Endothelial cell of umbilical vein (primary cell): ENCODE measurements at regions not wholly inside any gene's neighbourhood (a gene's known extent, or its start where the extent isn't known, plus 50 kb on each side); places are given as distances from the start of the nearest gene placed in this dataset.
"Not testable (repeated sequence)": the region's sequence is repeated elsewhere in the genome, so short reads cannot be mapped to it uniquely, and the experiment has no call there.

Source experiments
- BruUV-seq: library from RNA; stranded (reverse); fragments of 400-500 nt; replicated peaks from 2 replicates; lab custom pipeline; 2021; lab: Mats Ljungman, UMichigan
- CTCF ChIA-PET: fragments of 300-600, 350-600 bp; sonication (Branson Sonifier 250); formaldehyde crosslinking; loops from one replicate; lab custom pipeline; 2021; ENCODE audit warnings: antibody characterized with exemption, inconsistent platforms; lab: Charles Lee
- POLR2A ChIA-PET: fragments of 300-600, 350-600 bp; sonication (Branson Sonifier 250); formaldehyde crosslinking; loops from one replicate; lab custom pipeline; 2021; ENCODE audit warnings: antibody characterized with exemption, inconsistent platforms; lab: Charles Lee
- DNase-seq: peaks from one replicate; pipeline ENCODE4 v3.0.0-alpha.2; 2011; ENCODE audit warnings: low read depth, low spot score
- FAIRE-seq: peaks from 2 replicates; lab custom pipeline; 2011; peaks lifted over from hg19 to GRCh38; lab: Jason Lieb, UNC
- H2AFZ ChIP-seq: 2 replicates; pipeline ENCODE4 v1.6.0; 2012; ENCODE audit warnings: low read depth, low read length, control low read depth, inconsistent platforms
- H3K27ac ChIP-seq: 2 replicates; pipeline ENCODE4 v1.5.1; 2011; ENCODE audit warnings: low read depth, mild to moderate bottlenecking, control low read depth, low read length, moderate library complexity; ENCODE audit not compliant: insufficient read depth
- H3K27me3 ChIP-seq, 2 experiments: 2 replicates each; pipeline versions ENCODE4 v1.6.0 to v1.6.1; 2011; ENCODE audit warnings: low read length in 2 of 2, mixed read lengths in 1 of 2; ENCODE audit not compliant: control insufficient read depth in 2 of 2, insufficient read depth in 2 of 2
- H3K36me3 ChIP-seq, 2 experiments: 2 replicates in 1 of 2; 3 replicates in 1 of 2; pipeline ENCODE4 v1.5.1; 2011; ENCODE audit warnings: low read length in 2 of 2, mild to moderate bottlenecking in 1 of 2, moderate library complexity in 1 of 2; ENCODE audit not compliant: control insufficient read depth in 2 of 2, insufficient read depth in 2 of 2; ENCODE audit errors: extremely low read depth in 1 of 2
- H3K4me1 ChIP-seq: 3 replicates; pipeline ENCODE4 v1.5.1; 2011; ENCODE audit warnings: mild to moderate bottlenecking, low read length; ENCODE audit not compliant: control insufficient read depth, insufficient read depth; ENCODE audit errors: extremely low read depth
- H3K4me2 ChIP-seq: 2 replicates; pipeline ENCODE4 v1.6.1; 2011; ENCODE audit warnings: low read length, control low read depth, mixed read lengths; ENCODE audit not compliant: insufficient read depth
- H3K4me3 ChIP-seq, 3 experiments: fragments of 200-600 bp in 1 of 3; sonication (generic), shearing (Covaris generic) in 1 of 3; replicated peaks in 1 of 3; 2 replicates each; pipeline ENCODE4 v1.5.1; 2011 to 2016; ENCODE audit warnings: control low read depth in 3 of 3, low read length in 3 of 3, mild to moderate bottlenecking in 2 of 3, inconsistent platforms in 1 of 3, low read depth in 1 of 3, moderate library complexity in 1 of 3; ENCODE audit not compliant: insufficient read depth in 1 of 3
- H3K79me2 ChIP-seq: 2 replicates; pipeline ENCODE4 v1.6.0; 2012; ENCODE audit warnings: low read length, inconsistent platforms; ENCODE audit not compliant: control insufficient read depth, insufficient read depth
- H3K9ac ChIP-seq: replicated peaks from 2 replicates; pipeline ENCODE3; 2011; ENCODE audit warnings: low read length, control low read depth; ENCODE audit not compliant: insufficient read depth; ENCODE audit errors: extremely low read depth
- H3K9me1 ChIP-seq: replicated peaks from 3 replicates; pipeline ENCODE4 v1.6.0; 2011; ENCODE audit warnings: mild to moderate bottlenecking, low read length; ENCODE audit not compliant: control insufficient read depth, insufficient read depth; ENCODE audit errors: extremely low read depth
- H3K9me3 ChIP-seq: replicated peaks from 2 replicates; pipeline ENCODE4 v1.5.1; 2012; ENCODE audit warnings: low read length, inconsistent platforms; ENCODE audit not compliant: control insufficient read depth, insufficient read depth
- H4K20me1 ChIP-seq: replicated peaks from 2 replicates; pipeline ENCODE3; 2011; ENCODE audit warnings: mild to moderate bottlenecking, low read length; ENCODE audit not compliant: control insufficient read depth, insufficient read depth; ENCODE audit errors: extremely low read depth
- CTCF ChIP-seq, 2 donors: IDR thresholded peaks; 1 replicate in 1 of 2; 2 replicates in 1 of 2; pipeline ENCODE4 v1.5.1; 2011; ENCODE audit warnings: low read length in 2 of 2, mild to moderate bottlenecking in 2 of 2, moderate library complexity in 2 of 2, control low read depth in 1 of 2, inconsistent platforms in 1 of 2, low read depth in 1 of 2; ENCODE audit not compliant: insufficient read depth in 1 of 2; ENCODE audit errors: extremely low read depth in 1 of 2
- EZH2 ChIP-seq: IDR thresholded peaks from 2 replicates; pipeline ENCODE4 v1.6.1; 2012; ENCODE audit warnings: borderline replicate concordance, low read depth, mild to moderate bottlenecking, moderate library complexity, low read length, inconsistent platforms; ENCODE audit not compliant: severe bottlenecking
- FOS ChIP-seq: IDR thresholded peaks from 2 replicates; pipeline ENCODE4 v1.6.1; 2011; ENCODE audit warnings: mild to moderate bottlenecking, low read length, moderate library complexity, borderline replicate concordance; ENCODE audit not compliant: insufficient read depth
- GATA2 ChIP-seq: IDR thresholded peaks from 2 replicates; pipeline ENCODE4 v1.7.0; 2011; ENCODE audit warnings: low read depth, mild to moderate bottlenecking, moderate library complexity, mixed read lengths, low read length; ENCODE audit not compliant: insufficient read length, insufficient read depth
- JUN ChIP-seq: IDR thresholded peaks from 2 replicates; pipeline ENCODE4 v1.6.1; 2011; ENCODE audit warnings: borderline replicate concordance, low read depth; ENCODE audit not compliant: insufficient read length, insufficient read depth
- MAX ChIP-seq: IDR thresholded peaks from 2 replicates; pipeline ENCODE4 v1.6.1; 2011; ENCODE audit not compliant: insufficient read depth, insufficient read length
- MYC ChIP-seq: IDR thresholded peaks from one replicate; pipeline ENCODE4 v1.6.1; 2011; ENCODE audit warnings: mild to moderate bottlenecking, low read depth, low read length
- POLR2A ChIP-seq: IDR thresholded peaks from 2 replicates; pipeline ENCODE4 v1.6.1; 2012; ENCODE audit warnings: low read depth, mild to moderate bottlenecking, control low read depth, low read length
- POLR2AphosphoS5 ChIP-seq: IDR thresholded peaks from 2 replicates; pipeline ENCODE4 v1.6.1; 2012; ENCODE audit warnings: low read depth, mild to moderate bottlenecking, control low read depth, low read length, moderate library complexity; ENCODE audit not compliant: insufficient read depth
- dilution Hi-C: fragments of 300-500 bp; cut with MboI; formaldehyde crosslinking; loops from one replicate; pipeline ENCODE4 v1.15.0; 2019; ENCODE audit warnings: low sequenced_read_pairs; ENCODE audit not compliant: extremely low pct_ligation_motif_present
- intact Hi-C: fragments of 100-400 bp; cut with micrococcal nuclease; formaldehyde crosslinking; loops from one replicate; pipeline ENCODE4 v1.10.0; 2022

GRCh38 chr22:48717076-48717810 is 1110.4 kb downstream of the BRD1 start:
- Histone ChIP-seq H3K36me3 (no peaks in the 10 kb centered on the region), H3K4me2 (no peak overlapping the region), H3K27me3 (no peaks in the 10 kb centered on the region), H3K9ac (no peak overlapping the region), H3K4me1 (no peaks in the 10 kb centered on the region), H3K9me3 (peaks cover 5% of the 10 kb centered on the region), H2AFZ (no peak overlapping the region), H3K4me3 (no peak overlapping the region), H3K79me2 (no peaks in the 10 kb centered on the region), H3K9me1 (no peaks in the 10 kb centered on the region), H4K20me1 (no peaks in the 10 kb centered on the region), H3K27ac (no peak overlapping the region)
- BruUV-seq = no TSS peak
- ChIA-PET CTCF (no interaction called here), POLR2A (no interaction called here)
- dilution Hi-C loops (no loop called here), intact Hi-C loops (no loop called here)
- no peak for TF ChIP-seq POLR2A
- no peak for TF ChIP-seq FOS
- no peak for TF ChIP-seq MYC
- no peak for TF ChIP-seq EZH2
- TF ChIP-seq GATA2 = no peak
- no peak for TF ChIP-seq CTCF (IDR thresholded peaks at IDR 0.05; ENCODE audit: extremely low read depth in 1 of 2, insufficient read depth in 1 of 2, low read depth in 1 of 2, low read length in 2 of 2)
- no peak for TF ChIP-seq POLR2AphosphoS5
- no peak for TF ChIP-seq JUN
- no peak for TF ChIP-seq MAX
- DNase-seq (no peak), FAIRE-seq (no peak)

- H3K4me2 ChIP-seq, H3K9me3 ChIP-seq, DNase-seq, H3K4me1 ChIP-seq, H4K20me1 ChIP-seq, POLR2A ChIA-PET, H2AFZ ChIP-seq, H3K27ac ChIP-seq, dilution Hi-C loops, intact Hi-C loops, H3K9ac ChIP-seq, H3K4me3 ChIP-seq, FAIRE-seq, H3K79me2 ChIP-seq, H3K36me3 ChIP-seq, CTCF ChIA-PET, H3K9me1 ChIP-seq, BruUV-seq, H3K27me3 ChIP-seq: not testable (repeated sequence)
These were observed 1111.5 kb downstream of the BRD1 start for GRCh38 chr22:48716154-48716553.
